ENCODE measurements at regions not wholly inside any gene's neighbourhood (a gene's known extent, or its start where the extent isn't known, plus 50 kb on each side); places are given as distances from the start of the nearest gene placed in this dataset.
"Not testable (repeated sequence)": the region's sequence is repeated elsewhere in the genome, so short reads cannot be mapped to it uniquely, and the experiment has no call there.

DNA sequence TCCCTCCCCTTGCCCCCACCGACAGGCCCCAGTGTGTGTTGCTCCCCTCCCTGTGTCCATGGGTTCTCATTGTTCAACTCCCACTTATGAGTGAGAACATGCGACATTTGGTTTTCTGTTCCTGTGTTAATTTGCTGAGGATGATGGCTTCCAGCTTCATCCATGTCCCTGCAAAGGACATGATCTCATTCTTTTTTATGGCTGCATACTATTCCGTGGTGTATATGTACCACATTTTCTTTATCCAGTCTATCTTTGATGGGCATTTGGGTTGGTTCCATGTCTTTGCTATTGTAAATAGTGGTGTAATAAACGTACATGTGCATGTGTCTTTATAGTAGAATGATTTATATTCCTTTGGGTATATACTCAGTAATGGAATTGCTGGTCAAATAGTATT lies 85.6 kb upstream of the NFASC start:
- TF ChIP-seq ZNF274 (IDR thresholded peaks at IDR 0.05; ENCODE audit: low read depth, low read length); YY1 (IDR thresholded peaks at IDR 0.05; ENCODE audit: insufficient read depth, insufficient read length); SUZ12 (IDR thresholded peaks at IDR 0.05; ENCODE audit: extremely low read depth, insufficient read depth, insufficient read length): not testable (repeated sequence)
